Mucosa of rectum (tissue), 2 donors: ENCODE measurements at regions not wholly inside any gene's neighbourhood (a gene's known extent, or its start where the extent isn't known, plus 50 kb on each side); places are given as distances from the start of the nearest gene placed in this dataset.
A peak's percentile ranks its signal among the peaks of the same experiment; 100 is the strongest.
"Not testable (repeated sequence)": the region's sequence is repeated elsewhere in the genome, so short reads cannot be mapped to it uniquely, and the experiment has no call there.

ENCODE experiments used
- H3K27ac ChIP-seq, 2 donors: one replicate each; pipeline ENCODE4 v1.7.0; 2013; ENCODE audit warnings: inconsistent platforms in 2 of 2, low read depth in 2 of 2, low read length in 2 of 2
- H3K27me3 ChIP-seq, 2 donors: one replicate each; pipeline ENCODE4 v1.7.0; 2013; ENCODE audit warnings: low read length in 2 of 2; ENCODE audit not compliant: control insufficient read depth in 2 of 2, insufficient read depth in 2 of 2
- H3K36me3 ChIP-seq, 2 donors: one replicate each; pipeline ENCODE4 v1.7.0; 2013; ENCODE audit warnings: low read length in 2 of 2; ENCODE audit not compliant: control insufficient read depth in 2 of 2, insufficient read depth in 2 of 2
- H3K4me1 ChIP-seq, 2 donors: one replicate each; pipeline ENCODE4 v1.7.0; 2013; ENCODE audit warnings: low read length in 2 of 2, mild to moderate bottlenecking in 1 of 2; ENCODE audit not compliant: control insufficient read depth in 2 of 2, insufficient read depth in 2 of 2
- H3K4me3 ChIP-seq, 2 donors: one replicate each; pipeline ENCODE4 v1.7.0; 2013; ENCODE audit warnings: low read length in 2 of 2
- H3K9ac ChIP-seq, 2 donors: one replicate each; pipeline ENCODE4 v1.7.0; 2013; ENCODE audit warnings: low read length in 2 of 2, low read depth in 1 of 2, mild to moderate bottlenecking in 1 of 2
- H3K9me3 ChIP-seq, 2 donors: one replicate each; pipeline ENCODE4 v1.7.0; 2013; ENCODE audit warnings: low read length in 2 of 2; ENCODE audit not compliant: control insufficient read depth in 2 of 2
- donor health status: healthy.
- donor health status: Normal muscosa, but diverticular disease.

- Histone ChIP-seq H3K4me3 (no peak overlapping the region), H3K4me1 (peaks cover 7 to 12% of the 10 kb centered on the region in 2 donors), H3K9ac (no peak overlapping the region), H3K36me3 (no peaks in the 10 kb centered on the region), H3K9me3 (no peaks in the 10 kb centered on the region), H3K27me3 (no peaks in the 10 kb centered on the region), H3K27ac (no peak overlapping the region)
These were observed 60.5 kb upstream of the BCL6 start for GRCh38 chr3:187805774-187806173.

GRCh38 chr3:187807086-187807862 is 62.0 kb upstream of the BCL6 start:
- H3K9ac ChIP-seq, result no peak overlapping the region
- H3K4me1 ChIP-seq, result peaks cover 7 to 12% of the 10 kb centered on the region in 2 donors
- H3K27me3 ChIP-seq, result no peaks in the 10 kb centered on the region
- H3K9me3 ChIP-seq, result no peaks in the 10 kb centered on the region
- no peak overlapping the region for H3K27ac ChIP-seq
- H3K36me3 ChIP-seq, result no peaks in the 10 kb centered on the region
- no peak overlapping the region for H3K4me3 ChIP-seq

GRCh38 chr3:187808527-187808895 is 63.2 kb upstream of the BCL6 start:
- Histone ChIP-seq H3K4me1 (peaks cover 7 to 12% of the 10 kb centered on the region in 2 donors), H3K4me3 (peak overlapping the region; percentile 39 to 41), H3K27me3 (no peaks in the 10 kb centered on the region), H3K9me3 (no peaks in the 10 kb centered on the region), H3K9ac (no peak overlapping the region), H3K27ac (peak overlapping the region; percentile 59 to 65), H3K36me3 (no peaks in the 10 kb centered on the region)

- H3K27me3 ChIP-seq, result no peaks in the 10 kb centered on the region
- no peak overlapping the region for H3K9ac ChIP-seq
- H3K9me3 ChIP-seq, result no peaks in the 10 kb centered on the region
- no peaks in the 10 kb centered on the region for H3K36me3 ChIP-seq
- no peak overlapping the region for H3K27ac ChIP-seq
- H3K4me1 ChIP-seq, result peaks cover 7 to 12% of the 10 kb centered on the region in 2 donors
- no peak overlapping the region for H3K4me3 ChIP-seq
These were observed 64.3 kb upstream of the BCL6 start for GRCh38 chr3:187809612-187809991.

GRCh38 chr3:187810021-187810446 is 64.8 kb upstream of the BCL6 start:
- Histone ChIP-seq H3K27me3 (no peaks in the 10 kb centered on the region), H3K4me3 (no peak overlapping the region), H3K4me1 (peaks cover 7 to 12% of the 10 kb centered on the region in 2 donors), H3K9ac (no peak overlapping the region), H3K36me3 (no peaks in the 10 kb centered on the region), H3K9me3 (no peaks in the 10 kb centered on the region), H3K27ac (no peak overlapping the region)

- no peaks in the 10 kb centered on the region for H3K9me3 ChIP-seq
- no peak overlapping the region for H3K4me3 ChIP-seq
- H3K36me3 ChIP-seq, result no peaks in the 10 kb centered on the region
- no peaks in the 10 kb centered on the region for H3K27me3 ChIP-seq
- peaks cover 7 to 12% of the 10 kb centered on the region in 2 donors for H3K4me1 ChIP-seq
- H3K9ac ChIP-seq, result no peak overlapping the region
- no peak overlapping the region for H3K27ac ChIP-seq
These were observed 66.5 kb upstream of the BCL6 start for GRCh38 chr3:187811585-187812250.

GRCh38 chr3:187812496-187812895 is 67.2 kb upstream of the BCL6 start:
- Histone ChIP-seq H3K9ac (no peak overlapping the region), H3K36me3 (no peaks in the 10 kb centered on the region), H3K4me1 (peaks cover 7 to 12% of the 10 kb centered on the region in 2 donors), H3K27ac (no peak overlapping the region), H3K9me3 (no peaks in the 10 kb centered on the region), H3K27me3 (no peaks in the 10 kb centered on the region), H3K4me3 (no peak overlapping the region)

- Histone ChIP-seq H3K27me3 (no peaks in the 10 kb centered on the region), H3K4me1 (peaks cover 7 to 10% of the 10 kb centered on the region in 2 donors), H3K4me3 (no peak overlapping the region), H3K9me3 (no peaks in the 10 kb centered on the region), H3K27ac (no peak overlapping the region), H3K36me3 (no peaks in the 10 kb centered on the region), H3K9ac (no peak overlapping the region)
These were observed 67.9 kb upstream of the BCL6 start for GRCh38 chr3:187813198-187813597.

- not testable (repeated sequence) for H3K36me3 ChIP-seq, H3K4me3 ChIP-seq, H3K27ac ChIP-seq, H3K9me3 ChIP-seq, H3K4me1 ChIP-seq, H3K27me3 ChIP-seq, H3K9ac ChIP-seq
These were observed 72.5 kb upstream of the BCL6 start for GRCh38 chr3:187817766-187818165.

- Histone ChIP-seq H3K9ac (no peak overlapping the region), H3K4me3 (no peak overlapping the region), H3K27me3 (no peaks in the 10 kb centered on the region), H3K9me3 (no peaks in the 10 kb centered on the region), H3K36me3 (no peaks in the 10 kb centered on the region), H3K27ac (no peak overlapping the region), H3K4me1 (no peaks in the 10 kb centered on the region)
These were observed 76.5 kb upstream of the BCL6 start for GRCh38 chr3:187821616-187822317.
